ENCODE measurements at regions not wholly inside any gene's neighbourhood (a gene's known extent, or its start where the extent isn't known, plus 50 kb on each side); places are given as distances from the start of the nearest gene placed in this dataset.

DNA sequence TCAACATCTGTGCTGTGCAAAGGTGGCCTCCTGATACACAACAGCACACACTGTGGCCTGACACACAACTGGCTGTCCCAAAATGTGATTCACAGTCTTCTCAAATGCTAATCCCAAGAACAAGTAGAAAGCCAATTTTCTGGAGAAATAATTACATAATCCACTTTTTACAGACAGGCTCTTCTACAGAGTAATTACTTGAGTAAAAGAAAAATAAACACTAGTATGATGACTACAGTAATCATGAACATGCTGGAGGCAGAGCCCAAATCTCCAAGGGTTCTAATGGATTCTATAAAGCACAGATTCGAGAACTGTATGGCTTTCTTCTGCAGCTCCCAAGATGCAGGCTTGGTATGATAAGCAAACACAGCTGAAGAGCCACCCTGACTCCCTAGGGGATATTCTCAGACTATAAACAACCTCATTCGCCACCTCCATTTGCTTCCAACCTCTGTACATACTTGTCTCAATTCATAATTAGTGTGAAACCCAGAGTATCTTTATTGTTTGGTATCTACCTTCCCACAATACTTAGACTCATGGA, 81.9 kb downstream of the SIPA1L2 start:
- TF ChIP-seq, protein P1, sequence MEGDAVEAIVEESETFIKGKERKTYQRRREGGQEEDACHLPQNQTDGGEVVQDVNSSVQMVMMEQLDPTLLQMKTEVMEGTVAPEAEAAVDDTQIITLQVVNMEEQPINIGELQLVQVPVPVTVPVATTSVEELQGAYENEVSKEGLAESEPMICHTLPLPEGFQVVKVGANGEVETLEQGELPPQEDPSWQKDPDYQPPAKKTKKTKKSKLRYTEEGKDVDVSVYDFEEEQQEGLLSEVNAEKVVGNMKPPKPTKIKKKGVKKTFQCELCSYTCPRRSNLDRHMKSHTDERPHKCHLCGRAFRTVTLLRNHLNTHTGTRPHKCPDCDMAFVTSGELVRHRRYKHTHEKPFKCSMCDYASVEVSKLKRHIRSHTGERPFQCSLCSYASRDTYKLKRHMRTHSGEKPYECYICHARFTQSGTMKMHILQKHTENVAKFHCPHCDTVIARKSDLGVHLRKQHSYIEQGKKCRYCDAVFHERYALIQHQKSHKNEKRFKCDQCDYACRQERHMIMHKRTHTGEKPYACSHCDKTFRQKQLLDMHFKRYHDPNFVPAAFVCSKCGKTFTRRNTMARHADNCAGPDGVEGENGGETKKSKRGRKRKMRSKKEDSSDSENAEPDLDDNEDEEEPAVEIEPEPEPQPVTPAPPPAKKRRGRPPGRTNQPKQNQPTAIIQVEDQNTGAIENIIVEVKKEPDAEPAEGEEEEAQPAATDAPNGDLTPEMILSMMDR (IDR thresholded peaks at IDR 0.05 in 8 of 11, conservative IDR thresholded peaks at IDR 0.05 in 3 of 11) = no peak
- no peak for TF ChIP-seq POLR2A (IDR thresholded peaks at IDR 0.05)
